GM18909 (cell line): ENCODE measurements at regions not wholly inside any gene's neighbourhood (a gene's known extent, or its start where the extent isn't known, plus 50 kb on each side); places are given as distances from the start of the nearest gene placed in this dataset.

ENCODE experiments used
- ATAC-seq: cut with Tn5 transposase; IDR thresholded peaks from one replicate; pipeline ENCODE4 v1.9.1; 2021; ENCODE audit warnings: mild to moderate bottlenecking; ENCODE audit not compliant: unreplicated experiment, poor library complexity

DNA sequence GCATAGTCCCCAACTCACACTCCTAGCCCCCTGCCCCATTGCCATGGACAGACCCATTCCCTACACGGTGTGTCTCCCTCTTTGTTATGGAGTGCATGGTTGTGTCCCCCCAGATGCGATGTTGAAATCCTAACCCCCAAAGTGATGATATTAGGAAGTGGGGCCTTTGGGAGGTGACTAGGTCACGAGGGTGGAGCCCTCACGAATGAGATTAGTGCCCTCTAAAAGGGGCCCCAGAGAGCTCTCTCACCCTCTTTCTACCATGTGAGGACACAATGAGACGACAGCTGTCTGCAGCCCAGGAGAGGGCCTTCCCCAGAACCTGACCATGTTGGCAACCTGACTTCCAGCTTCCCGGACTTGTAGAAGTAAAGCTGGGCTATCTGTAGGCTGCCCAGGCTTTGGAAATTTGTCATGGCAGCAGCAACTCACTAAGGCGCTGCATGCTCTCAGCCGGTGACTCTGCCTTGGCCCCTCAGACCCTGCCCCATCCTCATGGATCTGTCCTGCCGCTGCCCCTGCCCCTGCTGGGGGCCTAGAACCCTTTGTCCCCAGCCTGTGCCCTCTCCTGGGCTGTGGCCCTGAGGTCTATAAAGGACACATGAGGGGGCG is 318.1 kb upstream of the RTL1 start:
- ATAC-seq: no peak

DNA sequence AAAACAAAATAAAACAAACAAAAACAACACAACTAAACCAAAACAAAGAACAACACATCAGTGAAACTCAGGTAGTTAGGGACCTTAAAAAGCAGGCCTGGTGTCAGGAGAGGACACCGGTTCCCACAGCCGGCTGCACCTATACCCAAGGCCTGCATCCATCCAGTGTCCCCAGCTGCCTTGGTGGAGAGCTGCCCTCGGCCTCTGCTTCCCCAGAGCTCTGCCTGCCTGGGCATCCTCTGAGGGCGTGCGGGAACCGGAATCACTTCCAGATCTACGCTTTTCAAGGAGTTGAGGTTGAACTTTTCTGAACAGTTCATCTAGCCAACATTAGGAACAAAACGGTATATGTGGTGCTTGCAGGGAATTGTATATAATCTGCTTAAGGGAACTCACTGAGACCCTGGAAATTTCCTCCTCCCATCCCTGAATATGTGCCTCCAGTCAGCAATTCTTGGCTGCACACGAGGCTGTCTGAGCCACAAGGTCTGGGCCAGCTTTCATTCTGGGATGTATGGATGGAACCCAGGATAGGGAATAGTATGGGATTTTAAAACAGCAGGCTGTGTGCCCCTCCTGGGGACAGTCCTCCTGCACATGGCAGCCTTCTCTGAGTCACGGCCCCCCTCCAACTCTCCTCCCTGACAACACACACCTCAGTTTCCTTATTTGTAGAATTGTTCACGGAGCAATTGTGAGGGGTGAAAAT is 319.0 kb upstream of the RTL1 start:
- ATAC-seq: no peak

GRCh38 chr14:101223127-101223526 is 319.6 kb upstream of the RTL1 start:
- ATAC-seq: no peak

- no peak for ATAC-seq
These were observed 320.1 kb upstream of the RTL1 start for GRCh38 chr14:101223561-101224162.

- ATAC-seq: no peak
These were observed 321.0 kb upstream of the RTL1 start for GRCh38 chr14:101224356-101225156.

DNA sequence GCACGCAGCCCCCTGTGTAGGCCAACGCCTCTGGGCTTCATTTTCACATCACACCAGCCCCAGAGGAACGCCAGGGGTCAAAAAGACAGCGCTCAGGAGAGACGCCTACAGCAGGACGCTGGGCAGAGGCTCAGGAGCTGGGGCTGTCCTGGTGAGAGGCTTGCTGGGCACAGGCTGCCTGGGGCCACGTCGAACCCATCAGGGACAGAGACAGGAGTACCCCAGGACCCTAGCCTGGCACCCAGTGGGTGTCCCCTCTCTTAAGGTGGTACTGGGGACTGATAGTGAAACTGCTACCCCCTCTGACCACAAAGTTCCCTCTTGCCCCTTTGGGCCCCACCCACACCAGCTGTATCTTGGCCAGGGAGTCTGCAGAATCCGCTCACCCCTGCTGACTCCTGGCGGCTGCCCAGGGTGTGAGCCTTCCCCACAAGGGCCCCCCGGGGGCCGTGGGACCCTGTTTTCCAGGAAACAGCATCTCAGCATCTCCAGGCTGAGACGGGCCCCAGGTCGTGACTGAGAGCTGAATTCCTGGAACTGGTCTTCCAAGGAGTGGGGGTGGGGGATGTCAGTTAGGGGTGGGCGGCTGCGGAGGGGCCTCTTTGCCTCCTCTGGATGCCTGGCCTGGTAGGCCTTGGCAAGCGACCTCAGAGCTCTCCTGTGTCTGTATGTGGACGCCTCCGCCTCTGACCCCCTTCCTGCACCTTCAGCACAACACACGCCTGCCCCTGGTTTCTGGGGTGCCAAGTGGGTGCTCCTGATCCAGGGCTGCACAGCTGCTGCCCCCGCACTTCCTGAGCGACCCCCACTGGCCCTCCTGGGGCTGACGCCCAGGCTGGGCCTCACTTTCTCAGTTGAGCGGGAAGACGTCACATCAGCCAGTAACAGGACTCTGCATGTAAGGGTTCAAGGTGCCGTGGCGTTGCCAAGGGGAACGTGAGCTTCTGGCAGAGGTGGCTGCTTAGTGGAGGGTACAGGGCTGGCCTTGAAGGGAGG is 321.9 kb upstream of the RTL1 start:
- ATAC-seq: no peak

DNA sequence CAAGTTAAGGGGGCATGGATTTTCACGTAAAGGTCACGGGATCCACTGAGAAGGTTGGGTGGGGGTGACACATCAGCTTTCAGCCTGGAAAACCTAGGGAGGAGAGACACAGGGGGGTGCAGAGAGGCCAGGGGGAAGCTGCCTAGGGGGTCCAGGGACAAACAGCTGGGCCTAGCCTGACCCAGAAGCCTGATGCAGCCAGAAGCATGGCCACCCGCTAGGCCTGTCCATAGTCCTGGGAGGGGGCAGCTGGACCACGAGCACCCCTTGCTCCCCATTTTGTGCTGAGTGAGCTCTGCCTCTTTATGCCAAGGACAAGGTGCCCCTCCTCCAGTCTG is 322.7 kb upstream of the RTL1 start:
- no peak for ATAC-seq

DNA sequence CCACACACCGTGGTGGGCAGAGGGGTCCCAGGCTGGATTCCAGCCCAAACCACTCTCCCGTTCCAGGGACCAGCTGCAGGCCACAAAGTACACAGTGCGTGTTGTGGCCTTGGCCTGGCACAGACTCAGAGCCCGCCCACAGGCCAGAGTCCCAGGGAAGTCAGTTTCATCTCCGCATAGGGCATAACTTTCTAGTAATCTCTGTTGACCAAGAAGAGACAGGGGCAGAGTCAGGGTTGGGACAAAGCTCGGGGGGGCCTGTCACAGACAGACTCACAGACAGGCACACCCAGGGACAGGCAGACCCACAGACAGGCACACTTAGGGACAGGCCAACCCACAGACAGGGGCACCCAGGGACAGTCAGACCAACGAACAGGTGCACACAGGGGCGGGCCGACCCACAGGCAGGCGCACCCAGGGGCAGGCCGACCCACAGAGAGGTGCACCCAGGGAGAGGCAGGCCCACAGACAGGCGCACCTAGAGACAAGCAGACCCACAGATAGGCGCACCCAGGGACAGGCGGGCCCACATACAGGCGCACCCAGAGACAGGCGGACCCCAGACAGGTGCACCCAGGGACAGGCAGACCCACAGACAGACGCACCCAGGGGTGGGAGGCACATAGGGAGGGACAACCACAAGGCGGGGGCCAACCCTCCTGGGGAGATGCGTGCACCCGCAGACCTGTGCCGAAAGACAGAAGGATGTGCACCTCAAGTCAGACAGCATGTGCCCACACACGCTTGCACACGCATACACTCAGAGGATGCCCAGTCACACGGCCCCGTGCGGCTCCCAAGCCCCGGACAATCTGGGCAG is 323.3 kb upstream of the RTL1 start:
- no peak for ATAC-seq

DNA sequence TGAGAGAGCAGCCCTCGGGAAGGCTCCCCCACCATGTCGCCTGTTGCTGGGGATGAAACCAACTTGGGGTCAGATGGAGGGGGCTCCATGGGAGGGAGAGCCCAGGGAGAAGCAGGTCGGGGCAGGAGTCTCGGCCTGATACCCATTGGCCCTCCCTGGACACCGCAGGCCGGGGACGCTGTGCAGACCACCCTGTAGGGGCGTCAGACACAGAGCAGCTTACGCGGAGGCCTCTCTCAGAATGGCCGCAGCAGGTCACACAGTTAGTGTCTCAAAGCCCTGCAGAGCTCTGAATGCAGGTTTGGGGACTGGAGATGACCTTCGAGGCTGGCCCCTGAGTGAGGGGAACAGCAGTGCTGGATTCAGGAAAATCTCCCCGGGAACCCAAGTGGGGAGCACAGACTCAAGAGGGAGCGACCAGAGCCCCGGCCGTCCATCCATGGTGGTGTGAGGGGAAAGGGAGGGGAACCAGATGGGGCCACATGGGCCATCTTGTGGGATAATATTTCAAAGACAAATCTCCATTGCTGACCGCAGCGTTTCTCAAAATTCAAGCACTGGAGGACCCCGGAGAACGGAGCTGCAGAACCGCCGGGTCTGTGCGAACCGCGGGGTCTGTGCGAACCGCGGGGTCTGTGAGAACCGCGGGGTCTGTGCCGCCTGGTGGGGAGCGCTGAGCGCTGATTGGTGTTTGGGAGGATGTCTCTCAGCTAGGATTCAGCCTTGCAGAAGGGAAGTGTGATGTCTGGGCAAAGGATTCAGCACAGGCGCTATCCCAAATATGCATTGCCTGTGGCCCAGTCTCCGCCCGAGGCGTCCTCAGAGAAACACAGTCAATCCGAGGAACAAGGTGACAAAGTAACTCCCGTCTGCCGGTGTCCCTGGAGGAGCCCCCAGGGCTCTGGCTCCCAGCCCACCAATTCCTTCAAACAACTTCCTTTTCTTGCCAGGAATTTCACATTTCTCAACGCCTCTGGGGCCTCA is 324.4 kb upstream of the RTL1 start:
- no peak for ATAC-seq

GRCh38 chr14:101228949-101229541 is 325.5 kb upstream of the RTL1 start:
- no peak for ATAC-seq

- ATAC-seq: no peak
These were observed 326.1 kb upstream of the RTL1 start for GRCh38 chr14:101229666-101230065.

DNA sequence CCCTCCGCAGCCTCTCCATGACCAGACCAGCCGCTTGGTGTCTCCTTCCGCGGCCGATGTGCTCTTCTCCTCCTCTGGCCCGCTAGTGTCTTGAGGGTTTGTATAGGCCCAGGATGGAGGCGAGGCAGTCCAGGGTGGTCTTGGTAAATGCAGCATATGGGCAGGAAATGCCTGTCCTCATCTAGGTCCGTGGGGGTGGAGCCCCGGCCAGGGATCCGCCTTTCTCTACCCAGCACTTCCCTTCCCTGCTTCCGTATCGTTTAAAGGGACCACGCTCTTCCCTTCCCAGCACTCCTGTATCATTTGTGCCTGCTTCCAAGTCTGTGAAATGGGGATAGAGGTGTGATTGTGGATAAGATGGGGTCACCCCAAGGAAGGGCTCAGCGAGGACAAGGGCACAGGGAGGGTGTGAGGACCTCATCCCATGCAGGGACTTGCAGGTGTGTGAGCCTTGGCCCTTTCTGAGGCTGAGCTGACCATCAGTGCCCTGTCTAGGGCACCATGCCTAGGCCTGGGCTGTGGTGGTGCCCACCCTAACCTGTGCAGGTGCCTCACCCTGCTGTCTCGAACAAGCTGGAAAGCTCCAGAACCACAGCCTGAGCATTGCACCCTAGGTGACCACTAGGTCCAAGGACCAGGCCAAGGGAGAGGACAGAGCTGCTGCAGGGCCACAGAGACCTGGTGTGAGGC is 326.8 kb upstream of the RTL1 start:
- ATAC-seq: no peak

GRCh38 chr14:101230851-101231550 is 327.5 kb upstream of the RTL1 start:
- no peak for ATAC-seq

DNA sequence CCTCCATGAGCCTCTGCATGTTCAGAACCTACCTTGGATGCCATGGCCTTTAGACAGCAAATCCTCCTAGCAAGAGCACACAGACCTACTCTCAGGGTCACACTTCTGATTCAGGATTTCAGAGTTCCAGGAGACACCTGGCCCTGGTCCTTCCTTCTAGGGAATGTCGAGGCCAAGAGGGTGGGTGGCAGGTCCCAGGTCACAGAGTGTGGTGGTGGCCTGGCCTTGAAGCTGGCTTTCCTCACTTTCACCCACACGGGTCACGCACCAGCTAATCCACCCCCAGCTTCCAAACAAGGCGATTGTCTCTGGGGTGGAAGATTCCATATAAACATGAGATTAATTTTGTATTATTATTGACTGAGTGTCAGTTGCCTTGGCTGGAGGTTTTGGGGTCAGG is 328.3 kb upstream of the RTL1 start:
- no peak for ATAC-seq

- no peak for ATAC-seq
These were observed 328.8 kb upstream of the DIO3 start for GRCh38 chr14:101232340-101233020.

GRCh38 chr14:101233021-101233366 is 328.3 kb upstream of the DIO3 start:
- no peak for ATAC-seq
